ENCODE measurements at regions not wholly inside any gene's neighbourhood (a gene's known extent, or its start where the extent isn't known, plus 50 kb on each side); places are given as distances from the start of the nearest gene placed in this dataset.

GRCh38 chr13:91127995-91128394 is 219.5 kb upstream of the MIR17HG start:
- no peak overlapping the region for H3K4me3 Mint-ChIP-seq (ENCODE audit: unreplicated experiment)
- no peak for TF ChIP-seq CTCF (IDR thresholded peaks at IDR 0.05; ENCODE audit: partially characterized antibody, unreplicated experiment)
- no peak for DNase-seq

DNA sequence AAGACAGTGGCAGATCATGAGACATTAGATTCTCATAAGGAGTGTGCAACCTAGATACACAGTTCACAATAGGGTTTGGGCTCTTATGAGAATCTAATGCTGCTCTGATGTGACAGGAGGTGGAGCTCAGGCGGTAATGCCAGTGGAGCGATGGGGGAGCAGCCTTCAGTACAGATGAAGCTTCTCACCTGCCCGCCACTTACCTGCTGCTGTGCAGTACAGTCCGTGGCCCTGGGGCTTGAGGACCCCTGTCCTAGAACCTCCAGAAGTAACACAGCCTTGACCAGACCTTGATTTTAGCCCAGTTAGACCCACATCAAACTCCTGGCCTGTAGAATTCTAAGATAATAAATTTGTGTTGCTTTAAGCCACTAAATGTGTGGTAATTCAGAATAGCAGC is 215.1 kb upstream of the MIR17HG start:
- Mint-ChIP-seq H3K9me3 (ENCODE audit: unreplicated experiment) (peaks cover 5% of the 10 kb centered on the region), H3K36me3 (ENCODE audit: unreplicated experiment) (no peaks in the 10 kb centered on the region), H3K27me3 (ENCODE audit: unreplicated experiment) (no peaks in the 10 kb centered on the region), H3K4me3 (ENCODE audit: unreplicated experiment) (no peak overlapping the region), H3K27ac (ENCODE audit: unreplicated experiment) (no peak overlapping the region), H3K4me1 (ENCODE audit: low read depth, unreplicated experiment) (peaks cover 19% of the 10 kb centered on the region)
- TF ChIP-seq CTCF (IDR thresholded peaks at IDR 0.05; ENCODE audit: partially characterized antibody, unreplicated experiment): no peak
- DNase-seq: no peak

More at GRCh38 chr13:91127995-91128394, 219.5 kb upstream of the MIR17HG start:
- no peaks in the 10 kb centered on the region for H3K27me3 Mint-ChIP-seq (ENCODE audit: unreplicated experiment)
- H3K4me1 Mint-ChIP-seq (ENCODE audit: low read depth, unreplicated experiment): peaks cover 3% of the 10 kb centered on the region
- no peak overlapping the region for H3K27ac Mint-ChIP-seq (ENCODE audit: unreplicated experiment)
- no peaks in the 10 kb centered on the region for H3K36me3 Mint-ChIP-seq (ENCODE audit: unreplicated experiment)
- peaks cover 5% of the 10 kb centered on the region for H3K9me3 Mint-ChIP-seq (ENCODE audit: unreplicated experiment)

DNA sequence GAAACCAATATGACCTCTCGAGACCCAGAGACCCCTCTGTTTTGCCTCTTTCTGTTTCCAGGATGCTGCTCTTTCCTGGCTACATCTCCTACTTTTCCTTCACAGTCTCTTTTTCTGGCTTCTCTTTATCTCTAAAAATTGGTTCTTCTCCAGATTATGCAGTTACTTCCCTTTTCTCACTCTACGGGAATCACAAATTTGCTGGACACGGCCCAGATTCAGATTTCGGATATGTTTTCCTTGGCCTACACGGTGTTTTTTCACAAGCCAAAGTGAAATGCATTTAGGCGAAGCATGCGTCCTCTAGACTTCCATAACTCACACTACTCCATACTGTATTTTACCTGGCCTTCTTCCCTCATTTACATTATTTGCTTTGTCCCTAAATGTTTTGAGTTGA is 214.7 kb upstream of the MIR17HG start:
- H3K27me3 Mint-ChIP-seq (ENCODE audit: unreplicated experiment): no peaks in the 10 kb centered on the region

GRCh38 chr13:91133941-91134802 is 213.3 kb upstream of the MIR17HG start:
- DNase-seq: peak; percentile 31
- no peaks in the 10 kb centered on the region for H3K36me3 Mint-ChIP-seq (ENCODE audit: unreplicated experiment)

More for the DNA sequence above, 214.7 kb upstream of the MIR17HG start:
- Mint-ChIP-seq H3K4me3 (ENCODE audit: unreplicated experiment) (no peak overlapping the region), H3K9me3 (ENCODE audit: unreplicated experiment) (peaks cover 5% of the 10 kb centered on the region), H3K36me3 (ENCODE audit: unreplicated experiment) (no peaks in the 10 kb centered on the region), H3K27ac (ENCODE audit: unreplicated experiment) (no peak overlapping the region), H3K4me1 (ENCODE audit: low read depth, unreplicated experiment) (peaks cover 19% of the 10 kb centered on the region)
- no peak for TF ChIP-seq CTCF (IDR thresholded peaks at IDR 0.05; ENCODE audit: partially characterized antibody, unreplicated experiment)
- DNase-seq: no peak

More at GRCh38 chr13:91133941-91134802, 213.3 kb upstream of the MIR17HG start:
- Mint-ChIP-seq H3K27ac (ENCODE audit: unreplicated experiment) (no peak overlapping the region), H3K9me3 (ENCODE audit: unreplicated experiment) (peaks cover 5% of the 10 kb centered on the region), H3K4me3 (ENCODE audit: unreplicated experiment) (no peak overlapping the region), H3K27me3 (ENCODE audit: unreplicated experiment) (no peaks in the 10 kb centered on the region), H3K4me1 (ENCODE audit: low read depth, unreplicated experiment) (peaks cover 19% of the 10 kb centered on the region)
- peak; percentile 84 for TF ChIP-seq CTCF (IDR thresholded peaks at IDR 0.05; ENCODE audit: partially characterized antibody, unreplicated experiment)
